Stimulated activated CD8-positive, alpha-beta memory T cell treated with anti-CD3 and anti-CD28 coated beads, Interleukin-15, amount 100 ng/mL, for 4 hours (primary cell): ENCODE measurements at regions not wholly inside any gene's neighbourhood (a gene's known extent, or its start where the extent isn't known, plus 50 kb on each side); places are given as distances from the start of the nearest gene placed in this dataset.

Source experiments
- DNase-seq, 2 donors: peaks; one replicate each; pipeline ENCODE4 v3.0.0-alpha.2; 2020; ENCODE audit warnings: low read depth in 2 of 2

DNA sequence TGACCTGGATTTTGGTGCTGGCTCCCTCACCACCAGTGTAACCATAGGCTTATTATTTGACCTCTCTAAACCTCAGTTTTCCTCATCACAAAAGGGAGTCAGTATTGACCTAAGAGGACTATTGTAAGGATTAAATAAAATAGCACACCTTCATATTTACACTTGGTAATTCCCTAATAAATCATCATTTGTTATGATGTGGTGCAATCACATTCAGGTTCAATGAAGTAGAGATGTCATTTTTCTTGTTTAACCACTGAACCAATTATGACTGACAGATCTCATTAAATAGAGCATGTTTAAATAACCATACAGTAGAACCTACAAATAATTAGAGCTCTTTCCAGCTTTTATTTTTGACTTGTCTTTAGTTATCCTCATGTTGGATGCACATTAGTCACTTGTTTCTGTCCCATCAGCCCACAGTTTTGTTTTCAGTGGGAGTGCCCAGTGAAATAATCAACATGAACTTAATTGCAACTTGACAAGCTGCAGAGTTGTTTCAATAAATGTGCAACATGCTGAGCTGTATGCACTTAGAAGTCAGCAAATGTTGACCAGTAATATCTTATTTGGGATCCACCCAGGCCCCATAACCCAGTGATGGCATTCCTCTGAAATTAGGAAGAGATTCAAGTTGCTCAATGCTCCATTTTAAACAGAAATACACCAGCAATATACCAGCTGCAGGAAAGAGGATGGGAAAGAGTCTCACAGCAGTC, 451.7 kb upstream of the MARCKS start:
- no peak for DNase-seq

DNA sequence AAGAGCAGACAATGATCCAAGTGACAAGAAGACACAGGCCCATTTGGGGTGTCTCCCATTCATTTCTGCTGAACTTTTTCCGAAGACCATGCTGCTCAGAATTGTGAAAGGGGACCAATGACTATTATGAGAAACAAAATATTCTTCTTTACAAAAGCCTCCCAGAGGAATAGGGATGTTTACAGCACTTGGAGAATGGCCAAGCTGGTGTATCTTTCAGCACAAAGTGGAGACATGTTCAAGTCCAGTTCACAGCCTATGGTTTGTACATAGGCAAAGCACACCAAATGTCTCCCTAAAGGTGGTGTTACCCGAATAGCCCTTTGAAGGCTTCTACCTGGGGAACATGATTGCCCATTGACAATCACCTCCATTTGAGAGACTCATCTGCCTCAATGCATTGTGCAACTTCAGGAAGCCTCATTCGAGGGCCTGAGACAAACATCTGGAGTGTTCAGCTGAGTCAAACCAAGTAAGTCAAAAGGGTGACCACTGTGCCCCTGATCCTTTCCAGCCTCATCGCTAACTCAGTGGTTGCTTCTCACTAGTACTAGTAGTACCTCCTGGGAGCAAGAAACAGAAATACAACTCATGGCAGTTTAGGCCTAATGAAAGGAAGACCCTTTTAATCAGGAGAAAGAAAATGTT, 451.0 kb upstream of the MARCKS start:
- DNase-seq, result no peak

DNA sequence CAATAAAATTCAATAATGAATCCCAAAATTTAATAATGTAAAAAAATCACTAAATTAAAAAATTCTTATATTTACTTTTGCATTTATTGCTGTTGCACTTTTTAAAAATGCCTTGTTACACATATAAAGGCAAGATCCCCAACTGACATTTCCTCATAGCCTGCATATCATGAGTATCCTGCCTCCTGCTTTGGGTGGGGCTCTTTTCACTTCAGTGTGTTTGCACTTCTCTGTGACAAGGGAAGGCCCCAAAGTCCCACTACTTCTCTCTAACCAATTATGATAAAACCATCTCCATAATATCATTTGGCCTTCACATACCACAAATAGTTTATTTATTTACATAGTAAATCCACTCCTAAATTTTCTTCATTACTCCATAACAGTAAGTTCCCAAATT, 446.1 kb upstream of the MARCKS start:
- no peak for DNase-seq

DNA sequence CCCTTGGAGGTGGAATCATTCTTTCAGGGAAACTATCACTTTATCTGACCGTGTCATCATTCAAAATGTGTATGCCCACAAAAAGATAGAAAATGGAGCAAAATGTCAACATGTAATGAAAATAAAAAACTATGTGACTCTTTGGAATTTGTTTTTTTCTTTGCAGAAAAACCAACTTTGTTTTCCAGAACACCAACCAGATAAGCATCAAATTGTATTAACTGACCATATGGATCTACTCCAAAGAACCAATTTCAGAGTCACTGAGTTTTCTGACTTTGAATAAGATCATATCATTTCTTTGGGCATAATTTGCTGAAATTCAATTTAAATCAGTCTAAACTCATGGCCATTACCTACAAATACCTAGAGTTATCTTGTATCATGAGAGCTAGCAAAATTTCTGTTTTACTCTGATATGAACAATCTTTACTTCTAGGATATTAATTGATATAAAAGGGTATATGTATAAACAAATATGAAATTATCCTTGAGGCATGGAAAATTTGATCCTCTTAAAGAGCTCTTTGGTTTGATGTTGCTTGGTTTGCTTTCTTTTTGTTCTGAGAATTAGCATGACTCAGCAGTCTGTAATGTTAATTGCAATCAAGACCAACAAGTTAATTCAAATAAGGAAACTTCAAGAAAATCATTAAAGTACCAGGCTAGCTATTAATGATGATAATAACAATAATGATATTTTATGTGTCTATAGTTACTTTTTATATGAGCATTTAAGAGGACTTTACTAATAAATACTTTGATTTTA, 444.4 kb upstream of the MARCKS start:
- DNase-seq, result no peak

DNA sequence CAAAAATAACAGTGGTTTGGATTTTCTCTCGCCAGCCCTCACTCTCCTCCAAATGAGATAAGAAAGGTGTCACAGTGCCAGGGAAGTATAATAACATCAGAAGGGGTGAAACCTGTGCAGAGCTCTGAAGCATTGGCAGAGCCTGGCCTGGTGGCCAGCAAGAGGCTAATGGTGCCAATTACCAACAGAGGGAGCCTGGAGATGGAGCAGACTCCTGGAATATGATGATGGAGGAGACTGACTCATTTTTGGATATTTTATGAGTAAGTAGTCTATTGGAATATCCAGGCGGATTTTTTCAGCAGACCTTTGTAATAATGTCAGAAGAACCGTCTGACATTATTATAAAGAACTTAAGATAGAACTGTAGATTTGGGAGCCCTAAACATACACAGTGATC, 442.6 kb upstream of the MARCKS start:
- DNase-seq, result no peak

DNA sequence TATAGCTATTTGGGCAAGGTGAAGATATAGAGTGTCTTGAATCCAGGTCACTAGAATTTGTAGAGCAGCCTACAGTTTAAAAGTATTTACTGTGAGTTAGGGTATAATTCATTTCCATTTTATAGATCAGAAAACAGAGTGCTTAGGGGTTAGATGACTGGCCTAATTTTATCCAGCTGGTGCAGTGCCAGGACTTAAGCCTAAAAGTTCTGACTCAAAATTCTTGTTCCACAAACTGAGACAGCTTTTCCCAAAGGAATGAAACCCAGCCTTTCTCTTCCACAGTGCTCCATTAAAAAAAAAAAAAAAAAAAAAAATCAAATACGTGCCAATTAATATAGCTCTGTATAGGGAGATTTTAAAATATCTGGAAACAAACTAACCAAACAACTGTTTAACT, 441.0 kb upstream of the MARCKS start:
- DNase-seq, result no peak

DNA sequence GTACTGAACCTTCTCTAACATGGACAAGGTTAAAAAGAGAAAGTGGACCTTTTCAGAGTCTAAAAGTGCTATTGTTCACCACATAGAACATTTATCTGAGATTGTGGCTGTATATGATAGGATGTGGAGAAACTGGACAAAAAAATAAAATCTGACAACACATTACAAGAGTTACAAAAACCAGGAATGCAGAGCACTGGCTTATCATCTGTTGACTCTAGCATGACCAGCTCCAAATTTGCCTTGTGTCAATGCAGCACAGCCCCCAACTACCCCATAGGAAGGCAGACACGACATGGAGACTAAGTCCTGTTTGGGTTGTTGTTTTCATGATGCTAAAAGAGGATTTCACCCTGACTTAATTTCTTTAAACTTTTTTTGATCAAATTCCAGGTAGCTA, 436.9 kb upstream of the MARCKS start:
- DNase-seq, result no peak

DNA sequence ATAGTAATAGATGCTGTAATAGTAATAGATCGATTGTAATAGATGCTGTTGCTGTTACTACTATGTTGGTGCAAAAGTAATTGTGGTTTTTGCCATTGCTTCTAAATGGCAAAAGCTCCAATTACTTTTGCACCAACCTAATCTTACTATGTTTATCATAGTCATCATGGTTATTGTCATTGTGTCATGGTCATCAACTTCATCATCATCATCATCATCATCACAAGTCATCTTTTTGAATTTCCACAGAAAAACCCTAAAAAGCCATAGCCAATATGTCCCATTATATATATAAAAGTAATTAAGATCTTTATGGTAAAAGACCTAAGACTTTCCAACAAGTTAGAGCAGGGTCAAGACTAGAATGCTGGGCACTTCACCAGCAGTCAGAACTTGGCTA, 435.1 kb upstream of the MARCKS start:
- no peak for DNase-seq

DNA sequence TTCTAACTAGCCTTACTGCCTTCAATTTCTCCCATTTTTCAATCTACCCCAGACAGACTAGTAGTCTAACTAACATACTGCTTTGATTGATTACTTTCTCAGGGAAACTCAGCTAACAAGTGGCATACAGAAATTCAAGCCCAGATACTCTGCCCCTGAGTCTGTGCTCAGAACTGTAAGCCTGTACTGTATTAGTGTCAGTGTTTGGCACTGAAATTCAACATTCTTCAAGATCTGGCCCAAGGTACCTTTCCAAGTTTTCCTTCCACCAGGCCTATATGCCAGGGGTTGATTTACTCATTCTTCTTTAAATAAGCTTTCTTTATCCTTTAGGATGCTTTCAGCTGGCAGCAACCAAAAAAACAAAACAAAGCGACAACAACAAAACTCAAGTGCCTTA, 433.2 kb upstream of the MARCKS start:
- no peak for DNase-seq

DNA sequence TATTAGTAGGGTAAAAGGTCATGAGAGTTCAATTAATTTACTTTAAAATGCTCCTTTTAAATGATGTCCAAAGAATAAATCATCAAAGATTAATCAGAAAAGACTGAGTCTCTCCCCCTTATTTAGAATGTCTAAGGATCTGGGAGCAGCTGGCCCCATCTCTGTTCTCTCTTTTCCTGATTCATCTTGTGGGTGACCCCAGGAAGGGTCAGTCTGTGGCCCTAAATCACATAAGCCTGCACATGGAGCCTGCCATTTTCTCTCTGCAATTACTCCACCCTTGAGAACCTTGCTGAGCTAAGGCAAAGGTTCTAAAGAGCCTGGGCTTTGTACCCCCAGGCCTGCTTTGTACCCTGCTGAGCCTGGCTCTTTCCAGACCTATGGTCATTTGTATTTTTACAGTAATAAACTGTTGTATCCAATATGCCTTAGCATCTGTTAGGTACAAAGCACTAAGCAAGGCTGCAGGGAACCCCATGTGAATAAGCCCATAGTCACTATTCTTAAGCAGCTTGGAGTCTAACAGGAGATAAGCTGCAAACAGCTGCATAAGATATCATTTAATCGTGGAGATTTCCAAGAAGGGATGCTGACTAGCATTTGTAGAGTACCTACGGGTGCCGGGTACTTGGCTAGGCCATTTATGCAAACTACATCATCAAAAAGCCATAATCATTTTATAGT, 431.0 kb upstream of the MARCKS start:
- DNase-seq, result no peak

DNA sequence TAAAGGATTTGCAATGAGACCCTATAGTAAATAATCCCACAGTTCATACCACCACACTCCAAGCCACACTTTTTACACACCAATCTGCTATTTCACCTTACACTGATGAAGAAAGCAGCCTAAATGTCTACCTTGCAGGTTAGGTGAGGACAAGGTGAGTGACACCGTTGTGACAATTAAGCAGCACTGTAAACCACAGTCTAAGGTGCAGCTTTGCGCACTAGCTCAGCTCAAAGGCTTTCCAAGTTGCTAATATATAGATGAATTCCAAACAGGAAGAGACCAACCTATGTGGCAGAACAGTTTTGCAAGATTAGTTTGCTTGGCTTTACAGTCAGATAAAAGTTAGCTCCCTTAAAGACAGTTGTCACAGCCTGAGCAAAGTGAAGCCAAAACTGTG, 429.5 kb upstream of the MARCKS start:
- DNase-seq, result no peak

DNA sequence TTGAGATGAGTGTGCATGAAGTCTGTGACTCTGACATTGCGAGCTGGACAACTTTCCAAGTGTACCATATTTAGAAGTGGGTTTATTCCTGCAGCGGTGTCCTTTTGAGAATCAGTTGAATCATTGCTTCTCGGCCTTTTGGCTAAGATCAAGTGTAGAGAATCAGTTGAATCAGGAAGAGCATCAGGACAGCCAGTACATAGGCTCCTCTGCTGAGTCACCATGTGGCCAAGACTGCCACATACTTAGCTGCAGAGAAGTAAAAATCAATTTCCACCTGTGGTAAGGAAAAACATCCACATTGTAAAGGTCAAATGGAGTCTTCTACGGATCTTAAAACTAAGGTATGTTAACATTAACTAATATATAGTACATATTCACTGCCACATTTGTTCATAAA, 428.4 kb upstream of the MARCKS start:
- no peak for DNase-seq

DNA sequence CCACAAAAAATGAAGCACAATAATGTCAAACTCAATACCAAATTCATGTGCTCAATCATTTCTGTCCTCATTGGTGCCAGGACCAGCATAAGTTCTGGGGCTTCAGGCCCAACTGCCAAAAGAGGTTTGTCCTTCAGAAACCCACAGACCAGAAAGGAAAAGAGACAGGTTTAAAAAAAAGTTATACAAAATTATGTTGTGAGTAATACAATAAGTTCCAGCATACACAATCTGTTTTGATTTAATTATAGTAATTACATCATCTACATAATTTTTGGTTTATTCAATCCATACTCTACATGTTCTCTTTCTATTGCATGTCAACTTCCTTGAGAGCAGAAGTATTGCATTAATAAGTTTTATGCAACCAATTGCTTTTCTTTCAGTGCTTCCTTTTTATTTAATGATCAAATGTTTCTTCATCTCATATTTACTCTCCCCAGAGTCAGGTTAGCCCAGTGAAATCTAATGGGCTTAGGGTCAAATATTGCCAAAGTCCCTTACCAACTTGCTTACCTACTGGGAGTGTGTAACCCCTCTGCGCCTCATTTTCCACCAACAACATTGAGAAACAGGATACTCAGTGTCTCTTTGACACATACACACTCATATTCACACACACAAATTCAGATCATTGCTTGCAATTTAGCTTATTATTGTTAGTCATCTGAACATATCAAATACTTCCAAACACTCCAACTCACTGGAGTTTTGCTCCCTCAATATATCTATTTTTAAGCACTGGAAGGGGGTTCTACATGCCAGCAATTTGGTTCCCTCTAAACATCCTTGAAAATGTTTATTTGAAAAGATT, 424.4 kb upstream of the MARCKS start:
- no peak for DNase-seq

DNA sequence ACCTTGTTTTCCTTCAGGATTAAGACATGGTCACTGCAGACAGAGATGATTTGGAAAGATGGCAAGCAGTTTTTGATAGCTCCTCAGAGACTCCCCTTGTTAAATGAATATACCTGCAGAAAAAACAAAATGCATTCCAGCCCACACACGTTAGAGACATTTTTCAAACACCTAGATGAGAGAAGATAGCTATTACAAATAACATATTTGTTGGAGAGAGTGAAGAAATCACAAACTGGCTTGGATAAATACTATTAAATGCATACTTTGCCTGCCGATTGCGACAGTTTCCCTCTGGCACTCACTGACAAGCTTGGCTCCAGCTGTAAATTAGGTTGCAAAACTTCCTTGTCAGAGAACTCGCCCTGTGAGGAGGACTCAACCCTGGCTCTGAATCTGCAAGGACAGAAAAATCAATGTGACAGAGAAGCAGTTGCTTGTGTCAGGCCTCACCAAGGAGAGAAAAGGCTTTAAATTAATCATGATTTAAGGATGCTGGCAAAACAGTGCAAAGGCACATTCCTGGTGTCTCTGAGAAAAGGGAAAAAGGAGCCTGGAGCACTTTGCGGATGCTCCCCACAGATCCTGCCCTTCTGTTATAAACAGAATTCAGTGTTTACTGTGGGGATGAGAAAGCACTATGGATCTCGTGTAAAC, 423.7 kb upstream of the MARCKS start:
- DNase-seq, result no peak

DNA sequence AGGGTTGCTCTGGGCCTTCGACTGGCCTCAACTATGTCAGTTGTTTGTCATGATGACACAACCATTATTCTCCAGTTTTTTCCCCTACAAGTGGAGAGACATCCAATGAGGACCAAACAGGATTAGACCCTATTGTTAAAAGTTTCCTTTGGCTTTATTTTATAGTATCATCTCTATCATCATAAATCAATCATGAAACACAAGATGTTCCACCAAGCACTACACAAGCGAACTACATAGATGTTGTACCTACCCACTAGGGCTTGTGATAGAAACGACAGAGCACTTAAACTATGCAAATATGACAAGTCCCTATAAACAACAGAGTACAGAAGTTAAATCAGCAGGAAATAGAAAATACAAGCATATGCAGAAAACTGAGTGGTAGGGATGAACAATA, 422.5 kb upstream of the MARCKS start:
- DNase-seq, result no peak

DNA sequence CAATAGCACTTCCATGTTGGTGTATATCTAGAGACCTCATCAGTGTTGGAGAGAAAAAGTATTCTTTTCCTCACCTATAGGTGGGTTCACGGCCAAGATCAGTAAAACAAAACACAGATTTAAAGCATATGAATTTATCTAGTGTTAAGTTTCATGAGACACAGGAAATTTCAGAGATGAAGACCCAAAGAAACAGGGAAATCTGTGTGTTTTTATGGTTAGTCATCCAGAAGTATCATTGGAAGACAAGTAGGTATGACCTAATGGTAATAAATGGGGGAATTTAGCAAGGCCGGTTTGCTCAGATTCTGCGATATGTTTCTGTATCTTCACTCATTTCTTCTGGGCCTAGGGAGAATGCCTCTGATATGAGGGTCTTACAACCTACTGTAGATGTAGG, 419.6 kb upstream of the MARCKS start:
- no peak for DNase-seq

DNA sequence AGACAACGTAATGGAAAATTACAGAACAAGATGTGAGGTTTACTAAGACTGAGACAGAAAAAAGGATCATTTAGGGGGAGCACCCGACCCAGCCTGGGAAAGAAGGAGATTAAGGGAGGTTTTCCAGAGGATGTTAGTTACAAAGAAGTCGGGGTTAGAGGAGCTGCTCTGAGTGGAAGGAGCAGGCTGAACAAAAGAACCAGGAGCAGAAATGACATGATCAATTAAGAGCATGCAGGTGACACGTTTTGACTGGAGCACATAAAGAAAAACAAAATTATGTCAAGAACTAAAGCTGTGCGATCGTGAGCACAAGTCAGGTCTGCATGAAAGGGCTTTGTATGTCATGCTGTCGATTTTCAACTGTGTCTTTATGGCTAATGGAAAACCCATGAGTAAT, 417.3 kb upstream of the MARCKS start:
- DNase-seq, result no peak

DNA sequence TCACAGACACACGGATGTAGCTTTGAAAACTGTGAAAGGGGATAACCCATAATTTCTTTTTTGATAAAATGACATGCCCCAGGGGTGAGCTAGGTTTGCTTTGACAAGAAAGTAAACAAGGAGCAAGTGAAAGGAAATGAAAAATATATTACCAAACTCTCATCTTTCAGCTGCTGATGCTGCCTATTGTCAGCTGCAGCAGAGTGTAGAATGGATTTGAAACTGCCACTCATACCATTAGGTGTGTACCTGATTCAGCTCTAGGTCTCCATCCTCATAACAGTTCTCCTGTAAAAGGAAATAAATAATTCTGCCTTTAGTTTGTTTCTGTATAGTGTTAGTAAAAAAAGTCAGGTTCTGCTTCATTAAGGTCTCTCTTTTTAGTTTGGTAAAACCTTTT, 415.1 kb upstream of the MARCKS start:
- DNase-seq, result no peak

DNA sequence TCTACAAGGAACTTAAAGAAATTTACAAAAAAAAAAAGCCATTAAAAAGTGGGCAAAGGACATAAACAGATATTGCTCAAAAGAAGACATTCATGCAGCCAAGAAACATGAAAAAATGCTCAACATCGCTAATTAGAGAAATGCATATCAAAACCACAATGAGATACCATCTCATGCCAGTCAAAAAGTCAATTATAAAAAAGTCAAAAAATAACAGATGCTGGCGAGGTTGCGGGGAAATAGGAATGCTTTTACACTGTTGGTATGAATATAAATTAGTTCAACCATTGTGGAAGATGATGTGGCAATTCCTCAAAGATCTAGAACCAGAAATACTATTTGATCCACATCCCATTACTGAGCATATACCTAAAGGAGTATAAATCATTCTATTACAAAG, 411.9 kb upstream of the MARCKS start:
- no peak for DNase-seq

DNA sequence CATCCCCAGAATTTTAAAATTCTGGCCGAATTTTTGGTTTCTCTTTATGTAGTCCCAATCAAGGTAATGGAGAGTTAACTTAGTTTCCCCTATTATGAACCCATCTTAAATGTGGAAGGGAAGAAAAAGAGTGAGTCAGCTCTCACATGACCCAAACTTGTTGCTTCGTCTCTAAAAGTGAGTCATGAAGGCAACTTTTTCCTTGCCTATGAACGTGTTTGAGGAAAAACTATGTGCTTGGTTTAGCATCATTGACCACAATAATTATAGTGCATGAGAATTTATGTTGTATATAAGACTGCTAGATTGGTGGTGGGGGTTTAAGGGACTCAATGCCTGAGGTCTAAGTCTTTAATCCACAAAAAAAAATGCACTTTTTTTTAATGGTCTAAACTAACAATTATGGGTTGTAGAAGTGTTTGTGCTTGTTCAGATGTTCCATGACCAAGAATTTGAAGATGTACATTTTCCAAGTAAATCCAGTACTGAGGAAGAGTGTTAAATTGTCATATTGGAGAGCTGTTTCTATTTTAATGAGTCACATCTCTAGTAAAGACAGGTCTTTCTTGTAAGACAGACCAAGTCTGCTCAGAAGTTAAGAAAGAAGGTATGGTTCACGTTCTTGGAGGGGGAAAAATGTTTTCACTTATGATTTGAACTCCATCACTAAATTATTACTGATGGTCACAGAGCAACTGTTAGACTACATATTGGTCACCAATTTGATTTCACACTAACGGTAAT, 409.9 kb upstream of the MARCKS start:
- no peak for DNase-seq
